ENCODE measurements at regions not wholly inside any gene's neighbourhood (a gene's known extent, or its start where the extent isn't known, plus 50 kb on each side); places are given as distances from the start of the nearest gene placed in this dataset.

- Histone ChIP-seq H3K79me2 (ENCODE audit: control insufficient read depth, insufficient read depth, low read length) (no peaks in the 10 kb centered on the region), H3K9me3 (ENCODE audit: control insufficient read depth, insufficient read depth, low read depth, low read length) (no peaks in the 10 kb centered on the region), H3K27me3 (ENCODE audit: control insufficient read depth, insufficient read depth, low read length) (peaks cover 23% of the 10 kb centered on the region), H3K9ac (ENCODE audit: insufficient read depth, low read length) (no peak overlapping the region), H3K4me1 (ENCODE audit: control insufficient read depth, extremely low read depth, insufficient read depth, low read length) (peaks cover 6% of the 10 kb centered on the region), H3K36me3 (ENCODE audit: control insufficient read depth, insufficient read depth, low read length) (no peaks in the 10 kb centered on the region), H4K20me1 (ENCODE audit: control insufficient read depth, extremely low read depth, insufficient read depth, low read length) (no peaks in the 10 kb centered on the region), H2AFZ (ENCODE audit: low read length) (no peak overlapping the region), H3K27ac (ENCODE audit: insufficient read depth, low read length) (no peak overlapping the region), H3K4me3 (replicated peaks in 1 of 4; ENCODE audit: control extremely low read depth in 1 of 4, insufficient read depth in 1 of 4, low read depth in 3 of 4, low read length in 4 of 4) (no peak overlapping the region), H3K4me2 (ENCODE audit: extremely low read depth, insufficient read depth, low read length) (no peak overlapping the region)
- no peak for DNase-seq (ENCODE audit: low read depth in 2 of 2)
- no peak for TF ChIP-seq CTCF (conservative IDR thresholded peaks at IDR 0.05 in 1 of 2, IDR thresholded peaks at IDR 0.05 in 1 of 2; ENCODE audit: low read depth in 1 of 2, low read length in 2 of 2)
These were observed 50.5 kb upstream of the DMRTB1 start for GRCh38 chr1:53408755-53409129.

GRCh38 chr1:53409233-53409632, 50.0 kb upstream of the DMRTB1 start:
- DNase-seq (ENCODE audit: low read depth in 2 of 2): no peak
- no peaks in the 10 kb centered on the region for H4K20me1 ChIP-seq (ENCODE audit: control insufficient read depth, extremely low read depth, insufficient read depth, low read length)
- no peak for TF ChIP-seq CTCF (conservative IDR thresholded peaks at IDR 0.05 in 1 of 2, IDR thresholded peaks at IDR 0.05 in 1 of 2; ENCODE audit: low read depth in 1 of 2, low read length in 2 of 2)
- no peak for TF ChIP-seq EZH2 (IDR thresholded peaks at IDR 0.05; ENCODE audit: low read length, missing control alignments)
- peaks cover 6% of the 10 kb centered on the region for H3K4me1 ChIP-seq (ENCODE audit: control insufficient read depth, extremely low read depth, insufficient read depth, low read length)
- H3K4me2 ChIP-seq (ENCODE audit: extremely low read depth, insufficient read depth, low read length): no peak overlapping the region
- no peak overlapping the region for H2AFZ ChIP-seq (ENCODE audit: low read length)
- H3K27ac ChIP-seq (ENCODE audit: insufficient read depth, low read length): no peak overlapping the region
- no peaks in the 10 kb centered on the region for H3K36me3 ChIP-seq (ENCODE audit: control insufficient read depth, insufficient read depth, low read length)
- peaks cover 22% of the 10 kb centered on the region for H3K27me3 ChIP-seq (ENCODE audit: control insufficient read depth, insufficient read depth, low read length)
- H3K79me2 ChIP-seq (ENCODE audit: control insufficient read depth, insufficient read depth, low read length): no peaks in the 10 kb centered on the region
- no peak overlapping the region for H3K9ac ChIP-seq (ENCODE audit: insufficient read depth, low read length)
- H3K4me3 ChIP-seq (replicated peaks in 1 of 4; ENCODE audit: control extremely low read depth in 1 of 4, insufficient read depth in 1 of 4, low read depth in 3 of 4, low read length in 4 of 4): no peak overlapping the region
- no peaks in the 10 kb centered on the region for H3K9me3 ChIP-seq (ENCODE audit: control insufficient read depth, insufficient read depth, low read depth, low read length)

All from fibroblast of lung (primary cell).